Natural killer cell (primary cell): ENCODE measurements at regions not wholly inside any gene's neighbourhood (a gene's known extent, or its start where the extent isn't known, plus 50 kb on each side); places are given as distances from the start of the nearest gene placed in this dataset.
"Not testable (repeated sequence)": the region's sequence is repeated elsewhere in the genome, so short reads cannot be mapped to it uniquely, and the experiment has no call there.

Experiments used
- ATAC-seq, 3 donors: fragments of 150-1000 bp in 2 of 3; fragments of 200-7000 bp in 1 of 3; cut with Tn5 transposase; 1 replicate in 1 of 3; 2 replicates in 2 of 3; pipeline ENCODE4 v1.10.0; 2021; ENCODE audit warnings: mild to moderate bottlenecking in 2 of 3, moderate library complexity in 2 of 3
- DNase-seq, 2 donors: peaks; one replicate each; pipeline versions ENCODE4 v3.0.0 to v3.0.0-alpha.2; 2013 to 2021; ENCODE audit warnings: mixed read lengths in 1 of 2
- H3K27ac ChIP-seq: one replicate; pipeline ENCODE4 v1.5.1; 2013; ENCODE audit warnings: mild to moderate bottlenecking, low read length
- H3K27me3 ChIP-seq: one replicate; pipeline ENCODE4 v1.6.1; 2013; ENCODE audit warnings: low read length; ENCODE audit not compliant: control insufficient read depth, insufficient read depth
- H3K36me3 ChIP-seq: one replicate; pipeline ENCODE4 v1.6.1; 2013; ENCODE audit warnings: low read length; ENCODE audit not compliant: control insufficient read depth, insufficient read depth
- H3K4me1 ChIP-seq: one replicate; pipeline ENCODE4 v1.6.1; 2013; ENCODE audit warnings: low read length; ENCODE audit not compliant: control insufficient read depth, insufficient read depth
- H3K4me3 ChIP-seq: one replicate; pipeline ENCODE4 v1.5.1; 2013; ENCODE audit warnings: low read length
- H3K9me3 ChIP-seq: one replicate; pipeline ENCODE4 v1.6.1; 2013; ENCODE audit warnings: low read length; ENCODE audit not compliant: control insufficient read depth, insufficient read depth
- H3K27ac Mint-ChIP-seq, 2 donors: one replicate each; pipeline ENCODE4 v1.8.0; 2022; ENCODE audit warnings: mild to moderate bottlenecking in 2 of 2, mixed read lengths in 2 of 2, moderate library complexity in 1 of 2
- H3K27me3 Mint-ChIP-seq, 2 donors: one replicate each; pipeline ENCODE4 v1.8.0; 2022; ENCODE audit warnings: low read depth in 2 of 2, mixed read lengths in 2 of 2
- H3K36me3 Mint-ChIP-seq: one replicate; pipeline ENCODE4 v1.8.0; 2022; ENCODE audit warnings: mixed read lengths
- H3K4me1 Mint-ChIP-seq, 2 donors: one replicate each; pipeline ENCODE4 v1.8.0; 2022; ENCODE audit warnings: mixed read lengths in 2 of 2
- H3K4me3 Mint-ChIP-seq: one replicate; pipeline ENCODE4 v1.8.0; 2022; ENCODE audit warnings: mild to moderate bottlenecking, moderate library complexity, mixed read lengths
- H3K9me3 Mint-ChIP-seq, 2 donors: one replicate each; pipeline ENCODE4 v1.8.0; 2022; ENCODE audit warnings: mixed read lengths in 2 of 2
- WGBS: methylation state at CpG from one replicate; pipeline ENCODE4 v1.1.7; 2013; ENCODE audit warnings: missing lambda C conversion rate; ENCODE audit not compliant: insufficient coverage; 5-methylcytosine and 5-hydroxymethylcytosine counted together
- intact Hi-C: fragments of 100-400 bp; cut with micrococcal nuclease; formaldehyde crosslinking; loops from one replicate; pipeline ENCODE4 v1.14.2; 2022
- TF ChIP-seq, protein P1 (sequence below): fragments of 200-600 bp; IDR thresholded peaks from one replicate; pipeline ENCODE4 v1.8.0; 2022; ENCODE audit warnings: antibody characterized with exemption

DNA sequence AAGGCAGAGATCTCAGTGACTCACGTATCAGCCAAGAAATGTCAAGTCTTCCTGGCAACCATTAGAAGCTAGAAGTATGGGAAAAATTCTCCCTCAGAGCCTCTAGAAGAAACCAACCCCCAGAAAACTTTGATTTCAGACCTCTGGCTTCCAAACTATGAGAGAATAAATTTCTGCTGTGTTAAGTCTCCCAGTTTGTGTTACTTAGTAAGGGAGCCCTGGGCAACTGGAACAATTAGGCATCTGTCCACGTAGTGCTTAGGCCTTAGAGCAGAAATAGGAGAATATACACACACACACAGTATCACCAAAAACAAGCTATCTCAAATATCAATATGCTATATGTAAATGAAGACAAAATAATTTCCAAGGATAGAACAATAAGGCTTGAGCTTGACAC is 894.8 kb upstream of the CDH10 start:
- TF ChIP-seq, protein P1, sequence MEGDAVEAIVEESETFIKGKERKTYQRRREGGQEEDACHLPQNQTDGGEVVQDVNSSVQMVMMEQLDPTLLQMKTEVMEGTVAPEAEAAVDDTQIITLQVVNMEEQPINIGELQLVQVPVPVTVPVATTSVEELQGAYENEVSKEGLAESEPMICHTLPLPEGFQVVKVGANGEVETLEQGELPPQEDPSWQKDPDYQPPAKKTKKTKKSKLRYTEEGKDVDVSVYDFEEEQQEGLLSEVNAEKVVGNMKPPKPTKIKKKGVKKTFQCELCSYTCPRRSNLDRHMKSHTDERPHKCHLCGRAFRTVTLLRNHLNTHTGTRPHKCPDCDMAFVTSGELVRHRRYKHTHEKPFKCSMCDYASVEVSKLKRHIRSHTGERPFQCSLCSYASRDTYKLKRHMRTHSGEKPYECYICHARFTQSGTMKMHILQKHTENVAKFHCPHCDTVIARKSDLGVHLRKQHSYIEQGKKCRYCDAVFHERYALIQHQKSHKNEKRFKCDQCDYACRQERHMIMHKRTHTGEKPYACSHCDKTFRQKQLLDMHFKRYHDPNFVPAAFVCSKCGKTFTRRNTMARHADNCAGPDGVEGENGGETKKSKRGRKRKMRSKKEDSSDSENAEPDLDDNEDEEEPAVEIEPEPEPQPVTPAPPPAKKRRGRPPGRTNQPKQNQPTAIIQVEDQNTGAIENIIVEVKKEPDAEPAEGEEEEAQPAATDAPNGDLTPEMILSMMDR: no peak
- DNase-seq (no peak), ATAC-seq (no peak)
- no peak overlapping the region for H3K27ac Mint-ChIP-seq
- no peaks in the 10 kb centered on the region for H3K27me3 Mint-ChIP-seq
- H3K36me3 Mint-ChIP-seq: no peaks in the 10 kb centered on the region
- H3K9me3 Mint-ChIP-seq: peaks cover 3 to 16% of the 10 kb centered on the region in 2 donors
- no peak overlapping the region for H3K4me3 Mint-ChIP-seq
- Histone ChIP-seq H3K27ac (no peak overlapping the region), H3K9me3 (peaks cover 3% of the 10 kb centered on the region), H3K4me3 (no peak overlapping the region), H3K4me1 (no peaks in the 10 kb centered on the region), H3K27me3 (no peaks in the 10 kb centered on the region), H3K36me3 (no peaks in the 10 kb centered on the region)
- intact Hi-C loops: no loop called here
- WGBS: 83% methylated on average over 1 of the region's 2 CpGs
- H3K4me1 Mint-ChIP-seq: no peaks in the 10 kb centered on the region

- H3K27me3 ChIP-seq, H3K27me3 Mint-ChIP-seq, intact Hi-C loops, H3K27ac Mint-ChIP-seq, ATAC-seq, H3K4me1 Mint-ChIP-seq, H3K4me3 ChIP-seq, H3K4me3 Mint-ChIP-seq, DNase-seq, H3K4me1 ChIP-seq, H3K36me3 ChIP-seq, H3K36me3 Mint-ChIP-seq, H3K9me3 ChIP-seq, H3K27ac ChIP-seq: not testable (repeated sequence)
- WGBS: 59% methylated on average over 6 of the region's 6 CpGs
- peaks cover 2 to 11% of the 10 kb centered on the region in 2 donors for H3K9me3 Mint-ChIP-seq
Observed at GRCh38 chr5:25536461-25536860, 891.7 kb upstream of the CDH10 start.

DNA sequence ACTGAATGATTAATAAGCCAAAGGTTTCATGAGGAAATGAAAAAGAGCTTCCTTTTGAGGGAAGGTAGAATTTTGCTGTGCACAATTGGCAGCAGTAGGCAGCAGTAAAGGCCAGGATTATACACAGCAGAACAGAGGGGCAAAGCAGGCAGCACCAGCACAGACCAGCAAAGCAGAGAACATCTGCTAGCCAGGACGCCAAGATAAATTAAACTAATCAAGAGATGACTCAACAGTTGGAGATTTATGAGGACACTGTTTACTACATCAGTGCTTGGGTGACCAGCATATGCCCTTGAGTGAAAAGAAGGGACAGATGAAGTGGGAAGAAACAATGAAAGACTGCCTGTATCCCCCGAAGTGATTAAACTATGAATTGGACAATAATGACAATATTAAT is 871.4 kb upstream of the CDH10 start:
- H3K4me1 Mint-ChIP-seq: no peaks in the 10 kb centered on the region
- Histone ChIP-seq H3K9me3 (peaks cover 3% of the 10 kb centered on the region), H3K27ac (no peak overlapping the region), H3K4me3 (no peak overlapping the region), H3K27me3 (no peaks in the 10 kb centered on the region), H3K4me1 (no peaks in the 10 kb centered on the region), H3K36me3 (no peaks in the 10 kb centered on the region)
- H3K36me3 Mint-ChIP-seq: peaks cover 16% of the 10 kb centered on the region
- DNase-seq (no peak), ATAC-seq (no peak)
- no peaks in the 10 kb centered on the region for H3K27me3 Mint-ChIP-seq
- H3K27ac Mint-ChIP-seq: no peak overlapping the region
- 80% methylated on average over 1 of the region's 2 CpGs for WGBS
- intact Hi-C loops: no loop called here
- no peak overlapping the region for H3K4me3 Mint-ChIP-seq
- TF ChIP-seq, protein P1: no peak
- H3K9me3 Mint-ChIP-seq: peaks cover 19 to 32% of the 10 kb centered on the region in 2 donors

DNA sequence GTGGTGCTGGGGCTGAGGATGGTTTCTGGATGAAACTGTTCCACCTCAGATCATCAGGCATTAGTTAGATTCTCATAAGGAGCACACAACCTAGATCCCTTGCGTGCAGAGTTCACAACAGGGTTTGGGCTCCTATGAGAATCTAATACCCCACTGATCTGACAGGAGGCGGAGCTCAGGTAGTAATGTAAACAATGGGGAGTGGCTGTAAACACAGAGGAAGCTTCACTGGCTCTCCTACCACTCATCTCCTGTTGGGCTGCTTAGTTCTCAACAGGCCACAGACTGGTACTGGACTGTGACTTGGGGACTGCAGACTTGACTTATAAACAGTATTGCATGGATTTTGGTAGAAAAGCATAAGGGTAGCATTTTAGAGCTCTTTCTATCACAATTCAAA is 870.7 kb upstream of the CDH10 start:
- no peak overlapping the region for H3K27ac ChIP-seq
- intact Hi-C loops: no loop called here
- H3K27me3 ChIP-seq: no peaks in the 10 kb centered on the region
- 81% methylated on average over 2 of the region's 2 CpGs for WGBS
- peaks cover 16 to 29% of the 10 kb centered on the region in 2 donors for H3K9me3 Mint-ChIP-seq
- no peaks in the 10 kb centered on the region for H3K4me1 Mint-ChIP-seq
- TF ChIP-seq, protein P1: no peak
- no peaks in the 10 kb centered on the region for H3K27me3 Mint-ChIP-seq
- H3K36me3 ChIP-seq: no peaks in the 10 kb centered on the region
- peaks cover 3% of the 10 kb centered on the region for H3K9me3 ChIP-seq
- peaks cover 16% of the 10 kb centered on the region for H3K36me3 Mint-ChIP-seq
- H3K4me3 Mint-ChIP-seq: no peak overlapping the region
- H3K27ac Mint-ChIP-seq: no peak overlapping the region
- DNase-seq (no peak), ATAC-seq (no peak)
- no peak overlapping the region for H3K4me3 ChIP-seq
- H3K4me1 ChIP-seq: no peaks in the 10 kb centered on the region

- H3K4me1 ChIP-seq, H3K4me3 ChIP-seq, ATAC-seq, DNase-seq, H3K4me1 Mint-ChIP-seq, H3K27ac Mint-ChIP-seq, H3K9me3 ChIP-seq, H3K4me3 Mint-ChIP-seq, intact Hi-C loops, H3K27me3 ChIP-seq, H3K9me3 Mint-ChIP-seq, H3K36me3 ChIP-seq, H3K27me3 Mint-ChIP-seq, H3K27ac ChIP-seq: not testable (repeated sequence)
- 100% methylated on average over 2 of the region's 2 CpGs for WGBS
- peaks cover 10% of the 10 kb centered on the region for H3K36me3 Mint-ChIP-seq
Observed at GRCh38 chr5:25510692-25511091, 865.9 kb upstream of the CDH10 start.

GRCh38 chr5:25508011-25508410 is 863.2 kb upstream of the CDH10 start:
- H3K4me1 ChIP-seq, DNase-seq, intact Hi-C loops, H3K9me3 ChIP-seq, H3K27ac ChIP-seq, H3K4me3 Mint-ChIP-seq, H3K27ac Mint-ChIP-seq, ATAC-seq, H3K36me3 ChIP-seq, H3K27me3 Mint-ChIP-seq, H3K4me3 ChIP-seq, H3K36me3 Mint-ChIP-seq, H3K27me3 ChIP-seq, H3K4me1 Mint-ChIP-seq: not testable (repeated sequence)
- no CpG with 5 or more reads among the region's 4 CpGs for WGBS
- H3K9me3 Mint-ChIP-seq: peaks cover 6 to 15% of the 10 kb centered on the region in 2 donors
